ENCODE measurements at regions not wholly inside any gene's neighbourhood (a gene's known extent, or its start where the extent isn't known, plus 50 kb on each side); places are given as distances from the start of the nearest gene placed in this dataset.

- TF ChIP-seq POLR2A (IDR thresholded peaks at IDR 0.05; ENCODE audit: low read length) (no peak), GATA1 (IDR thresholded peaks at IDR 0.05; ENCODE audit: low read depth, low read length) (no peak)
Measured at GRCh38 chr2:123262856-123263255, 762.2 kb upstream of the CNTNAP5 start.
